ENCODE measurements at regions not wholly inside any gene's neighbourhood (a gene's known extent, or its start where the extent isn't known, plus 50 kb on each side); places are given as distances from the start of the nearest gene placed in this dataset.

DNA sequence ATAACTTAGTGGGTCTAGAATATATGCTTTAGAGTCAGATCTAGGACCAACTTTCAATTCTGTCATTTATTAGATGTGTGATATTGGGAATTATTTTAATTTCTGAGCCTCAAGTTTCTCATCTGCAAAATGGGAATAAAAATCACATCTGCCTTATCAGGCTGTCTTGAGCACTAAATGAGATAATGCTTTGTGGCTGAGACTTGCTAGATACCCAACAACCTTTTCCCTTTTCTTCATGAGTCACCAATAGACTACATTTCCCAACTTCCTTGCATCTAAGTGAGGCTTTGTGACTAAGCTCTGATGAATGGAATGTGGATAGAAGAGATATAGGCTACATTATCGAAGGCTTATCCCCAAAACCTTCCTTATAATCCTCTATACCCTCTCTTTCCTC is 220.7 kb upstream of the SESN3 start:
- Histone ChIP-seq H3K9me1 (ENCODE audit: insufficient read depth, low read length) (no peaks in the 10 kb centered on the region), H3K27me3 (ENCODE audit: control insufficient read depth, insufficient read depth, low read length) (peaks cover 2% of the 10 kb centered on the region; the same call in 1 of the 2 replicates), H4K91ac (ENCODE audit: insufficient read depth, low read depth, low read length) (no peak overlapping the region), H2BK5ac (ENCODE audit: low read depth, low read length, poor library complexity, severe bottlenecking) (no peak overlapping the region), H2AFZ (replicated peaks; ENCODE audit: low read length, poor library complexity) (no peak overlapping the region), H2BK15ac (ENCODE audit: low read depth, low read length) (no peak overlapping the region), H3K4me1 (ENCODE audit: control insufficient read depth, insufficient read depth, low read length) (peaks cover 5% of the 10 kb centered on the region; the same call in 1 of the 2 replicates), H3K4me2 (ENCODE audit: low read depth, low read length) (no peak overlapping the region), H3K9ac (ENCODE audit: low read depth, low read length) (no peak overlapping the region), H3K14ac (replicated peaks; ENCODE audit: low read depth, low read length) (no peak overlapping the region), H3K36me3 (ENCODE audit: control insufficient read depth, insufficient read depth, low read length) (no peaks in the 10 kb centered on the region), H3K79me1 (ENCODE audit: low read depth in 1 of 2, low read length in 2 of 2) (no peaks in the 10 kb centered on the region), H3K27ac (ENCODE audit: insufficient read depth, low read length) (no peak overlapping the region), H3K23ac (ENCODE audit: low read depth, low read length) (no peak overlapping the region), H4K8ac (ENCODE audit: low read depth in 2 of 2, low read length in 2 of 2) (no peak overlapping the region), H3K18ac (ENCODE audit: low read depth, low read length) (no peak overlapping the region), H4K20me1 (ENCODE audit: insufficient read depth, low read length) (no peaks in the 10 kb centered on the region), H3K56ac (ENCODE audit: extremely low read depth, insufficient read depth, low read length) (no peak overlapping the region), H2BK20ac (ENCODE audit: low read depth, low read length) (no peak overlapping the region), H3K9me3 (ENCODE audit: control insufficient read depth, insufficient read depth, low read length) (0 out of 2 replicates have a peak, but pooled peaks cover 1% of the 10 kb centered on the region), H3K4me3 (ENCODE audit: insufficient read depth, low read depth, low read length) (no peak overlapping the region), H4K5ac (ENCODE audit: low read depth, low read length) (no peak overlapping the region), H2AK9ac (replicated peaks; ENCODE audit: low read depth, low read length, poor library complexity) (no peak overlapping the region), H2BK120ac (ENCODE audit: low read depth, low read length) (no peak overlapping the region), H2AK5ac (ENCODE audit: low read depth, low read length) (no peak overlapping the region), H3K4ac (ENCODE audit: low read depth, low read length) (no peak overlapping the region)
- ChIA-PET POLR2A (ENCODE audit: unreplicated experiment) (no interaction called here), CTCF (interaction anchor here (1.0 kb wide), 1 partner anchor 94 kb away, joined by 4 read pairs; no protein-coding TSS in a partner anchor)
- DNase-seq, result peak; percentile 73
- WGBS, 2 experiments (ENCODE audit: extremely low coverage in 2 of 2, insufficient read length in 1 of 2), result no CpG with 5 or more reads among the region's 1 CpG
- ATAC-seq (ENCODE audit: low read depth), result no peak; the same call in 1 of the 2 replicates
- dilution Hi-C loops (cut with HindIII; ENCODE audit: low sequenced_read_pairs, unreplicated experiment), result no loop called here
- intact Hi-C loops (cut with micrococcal nuclease), result no loop called here
- no TSS peak for BruUV-seq (replicated peaks)
- in situ Hi-C loops (cut with MboI; ENCODE audit: low sequenced_read_pairs), result no loop called here
- TF ChIP-seq FOS (IDR thresholded peaks at IDR 0.05; ENCODE audit: low read depth, low read length) (peak; percentile 26; the same call in 1 of the 2 replicates), CEBPB (IDR thresholded peaks at IDR 0.05; ENCODE audit: low read depth, low read length) (peak; percentile 66), BHLHE40 (IDR thresholded peaks at IDR 0.05; ENCODE audit: low read depth, low read length) (no peak)

All from IMR-90 (cell line).